ENCODE measurements at regions not wholly inside any gene's neighbourhood (a gene's known extent, or its start where the extent isn't known, plus 50 kb on each side); places are given as distances from the start of the nearest gene placed in this dataset.
"Not testable (repeated sequence)": the region's sequence is repeated elsewhere in the genome, so short reads cannot be mapped to it uniquely, and the experiment has no call there.

DNA sequence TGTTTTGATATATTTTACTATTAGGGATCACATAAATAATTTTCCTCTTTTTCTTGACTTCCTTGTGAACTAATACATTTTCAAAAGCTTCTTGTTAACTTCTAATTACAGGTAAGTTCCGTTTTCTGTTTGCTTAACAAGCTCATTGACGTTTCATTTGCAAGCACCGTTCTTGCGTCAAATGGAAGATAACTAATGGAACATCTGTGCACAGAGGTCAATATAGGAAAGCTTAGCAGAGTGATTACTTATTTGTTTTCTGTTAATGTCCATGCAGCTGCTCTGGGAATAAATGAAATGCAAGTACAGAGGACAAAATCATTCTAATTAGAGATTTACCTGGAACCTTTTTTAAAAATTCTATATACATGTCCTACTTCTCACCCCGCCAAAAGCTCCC, 115.5 kb upstream of the C2CD4B start:
- H3K4me3 Mint-ChIP-seq (ENCODE audit: unreplicated experiment), result no peak overlapping the region
- H3K27me3 Mint-ChIP-seq (ENCODE audit: low read depth), result peaks cover 45% of the 10 kb centered on the region
- DNase-seq (ENCODE audit: low spot score), result no peak
- no peaks in the 10 kb centered on the region for H3K4me1 Mint-ChIP-seq (ENCODE audit: low read depth)
- H3K36me3 Mint-ChIP-seq (ENCODE audit: low read depth), result no peaks in the 10 kb centered on the region
- TF ChIP-seq, protein P1, sequence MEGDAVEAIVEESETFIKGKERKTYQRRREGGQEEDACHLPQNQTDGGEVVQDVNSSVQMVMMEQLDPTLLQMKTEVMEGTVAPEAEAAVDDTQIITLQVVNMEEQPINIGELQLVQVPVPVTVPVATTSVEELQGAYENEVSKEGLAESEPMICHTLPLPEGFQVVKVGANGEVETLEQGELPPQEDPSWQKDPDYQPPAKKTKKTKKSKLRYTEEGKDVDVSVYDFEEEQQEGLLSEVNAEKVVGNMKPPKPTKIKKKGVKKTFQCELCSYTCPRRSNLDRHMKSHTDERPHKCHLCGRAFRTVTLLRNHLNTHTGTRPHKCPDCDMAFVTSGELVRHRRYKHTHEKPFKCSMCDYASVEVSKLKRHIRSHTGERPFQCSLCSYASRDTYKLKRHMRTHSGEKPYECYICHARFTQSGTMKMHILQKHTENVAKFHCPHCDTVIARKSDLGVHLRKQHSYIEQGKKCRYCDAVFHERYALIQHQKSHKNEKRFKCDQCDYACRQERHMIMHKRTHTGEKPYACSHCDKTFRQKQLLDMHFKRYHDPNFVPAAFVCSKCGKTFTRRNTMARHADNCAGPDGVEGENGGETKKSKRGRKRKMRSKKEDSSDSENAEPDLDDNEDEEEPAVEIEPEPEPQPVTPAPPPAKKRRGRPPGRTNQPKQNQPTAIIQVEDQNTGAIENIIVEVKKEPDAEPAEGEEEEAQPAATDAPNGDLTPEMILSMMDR (IDR thresholded peaks at IDR 0.05), result no peak
- no peak overlapping the region for H3K27ac Mint-ChIP-seq (ENCODE audit: unreplicated experiment)
- H3K9me3 Mint-ChIP-seq (ENCODE audit: low read depth), result no peaks in the 10 kb centered on the region

GRCh38 chr15:62281801-62282200, 116.7 kb upstream of the C2CD4B start:
- not testable (repeated sequence) for DNase-seq (ENCODE audit: low spot score); H3K4me3 Mint-ChIP-seq (ENCODE audit: unreplicated experiment); H3K4me1 Mint-ChIP-seq (ENCODE audit: low read depth); H3K27ac Mint-ChIP-seq (ENCODE audit: unreplicated experiment); H3K9me3 Mint-ChIP-seq (ENCODE audit: low read depth); H3K36me3 Mint-ChIP-seq (ENCODE audit: low read depth)
- H3K27me3 Mint-ChIP-seq (ENCODE audit: low read depth), result peaks cover 45% of the 10 kb centered on the region

GRCh38 chr15:62287066-62287857, 122.2 kb upstream of the C2CD4B start:
- no peak for DNase-seq (ENCODE audit: low spot score)
- TF ChIP-seq, protein P1 (IDR thresholded peaks at IDR 0.05), result no peak
- Mint-ChIP-seq H3K27ac (ENCODE audit: unreplicated experiment) (no peak overlapping the region), H3K4me3 (ENCODE audit: unreplicated experiment) (no peak overlapping the region), H3K9me3 (ENCODE audit: low read depth) (peaks cover 5% of the 10 kb centered on the region), H3K27me3 (ENCODE audit: low read depth) (peaks cover 58% of the 10 kb centered on the region), H3K36me3 (ENCODE audit: low read depth) (peaks cover 6% of the 10 kb centered on the region), H3K4me1 (ENCODE audit: low read depth) (no peaks in the 10 kb centered on the region)

DNA sequence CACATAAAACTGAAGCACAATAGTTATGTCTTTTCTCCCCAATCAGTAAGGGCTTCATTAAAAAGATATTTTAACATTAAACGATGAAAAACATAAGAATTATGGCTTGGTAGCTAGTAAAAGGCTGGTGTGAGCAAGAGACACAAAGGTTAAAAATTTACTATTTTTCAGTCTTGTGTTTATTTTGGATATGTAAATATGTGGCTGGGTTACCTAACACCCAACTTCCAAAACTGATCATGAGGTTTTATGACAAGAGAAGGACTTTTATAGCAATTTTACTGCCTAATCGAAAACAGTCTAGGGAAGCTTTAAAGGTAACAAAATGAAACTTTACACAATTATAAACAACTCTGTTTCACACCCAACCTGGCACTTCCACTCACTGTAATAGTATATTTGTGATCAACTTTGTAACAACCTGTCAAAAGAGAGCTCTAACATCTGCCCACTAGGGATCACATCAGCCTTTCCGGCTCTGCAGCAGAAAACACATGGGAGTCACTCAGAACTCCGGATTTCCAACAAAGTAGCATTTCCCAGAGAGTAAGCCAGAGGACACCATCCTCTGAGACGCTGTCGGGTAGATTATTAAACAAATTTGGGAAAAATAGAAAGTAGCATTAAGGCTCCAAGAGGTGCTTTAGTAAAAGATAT, 123.4 kb upstream of the C2CD4B start:
- Mint-ChIP-seq H3K27me3 (ENCODE audit: low read depth) (peaks cover 63% of the 10 kb centered on the region), H3K4me3 (ENCODE audit: unreplicated experiment) (no peak overlapping the region), H3K9me3 (ENCODE audit: low read depth) (peaks cover 11% of the 10 kb centered on the region), H3K4me1 (ENCODE audit: low read depth) (no peaks in the 10 kb centered on the region), H3K36me3 (ENCODE audit: low read depth) (peaks cover 6% of the 10 kb centered on the region), H3K27ac (ENCODE audit: unreplicated experiment) (no peak overlapping the region)
- TF ChIP-seq, protein P1 (IDR thresholded peaks at IDR 0.05), result no peak
- no peak for DNase-seq (ENCODE audit: low spot score)

DNA sequence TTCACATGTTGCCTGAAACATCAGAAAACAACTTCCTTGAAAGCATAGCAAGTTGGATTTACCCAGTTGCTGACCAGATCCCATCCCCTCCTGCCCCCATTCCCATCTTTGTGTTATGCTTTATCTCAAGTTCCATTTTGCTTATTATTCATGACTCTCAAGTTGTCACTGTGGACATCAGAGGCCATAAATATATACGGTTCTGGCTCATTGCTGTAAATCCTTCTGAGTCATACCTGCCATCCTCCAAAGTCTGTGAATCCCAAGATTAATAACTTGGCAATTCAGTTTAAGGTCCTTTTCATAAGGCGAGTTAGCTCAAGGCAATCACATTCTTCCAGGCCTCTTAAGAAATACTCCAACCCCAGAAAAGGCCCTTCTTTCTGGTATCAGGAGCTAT, 126.2 kb upstream of the C2CD4B start:
- TF ChIP-seq, protein P1 (IDR thresholded peaks at IDR 0.05), result no peak
- peaks cover 18% of the 10 kb centered on the region for H3K9me3 Mint-ChIP-seq (ENCODE audit: low read depth)
- H3K27ac Mint-ChIP-seq (ENCODE audit: unreplicated experiment), result no peak overlapping the region
- no peak overlapping the region for H3K4me3 Mint-ChIP-seq (ENCODE audit: unreplicated experiment)
- no peak for DNase-seq (ENCODE audit: low spot score)
- H3K36me3 Mint-ChIP-seq (ENCODE audit: low read depth), result peaks cover 9% of the 10 kb centered on the region
- H3K4me1 Mint-ChIP-seq (ENCODE audit: low read depth), result no peaks in the 10 kb centered on the region
- H3K27me3 Mint-ChIP-seq (ENCODE audit: low read depth), result peaks cover 62% of the 10 kb centered on the region

Measured in chondrocyte (in vitro differentiated cells).